Activated CD8-positive, alpha-beta memory T cell treated with anti-CD3 and anti-CD28 coated beads, Interleukin-2, amount 50 U/mL, for 24 hours (primary cell): ENCODE measurements at regions not wholly inside any gene's neighbourhood (a gene's known extent, or its start where the extent isn't known, plus 50 kb on each side); places are given as distances from the start of the nearest gene placed in this dataset.

Source experiments
- DNase-seq: peaks from one replicate; pipeline ENCODE4 v3.0.0-alpha.2; 2020; ENCODE audit errors: extremely low read depth

GRCh38 chr11:19403196-19403895 is 162.6 kb upstream of the E2F8 start:
- no peak for DNase-seq

DNA sequence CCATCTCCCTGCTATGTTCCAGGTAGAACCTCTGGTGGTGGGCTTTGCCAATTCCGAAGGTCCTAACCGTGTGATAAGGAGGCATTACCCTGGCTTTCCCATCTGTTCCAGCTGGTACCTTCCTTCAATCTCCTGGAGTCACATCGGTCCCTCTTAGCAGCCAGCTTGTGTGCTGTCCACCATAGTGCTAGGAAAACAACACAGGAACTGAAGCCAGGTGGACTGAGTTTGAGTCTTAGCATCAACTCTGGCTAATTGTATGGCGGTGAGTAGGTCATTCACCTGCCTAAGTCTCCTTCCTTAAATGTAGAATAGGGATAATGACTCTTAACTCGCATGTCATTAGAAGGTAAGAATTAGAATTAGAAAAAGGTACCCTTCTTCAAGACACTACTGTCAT is 159.6 kb upstream of the E2F8 start:
- no peak for DNase-seq

DNA sequence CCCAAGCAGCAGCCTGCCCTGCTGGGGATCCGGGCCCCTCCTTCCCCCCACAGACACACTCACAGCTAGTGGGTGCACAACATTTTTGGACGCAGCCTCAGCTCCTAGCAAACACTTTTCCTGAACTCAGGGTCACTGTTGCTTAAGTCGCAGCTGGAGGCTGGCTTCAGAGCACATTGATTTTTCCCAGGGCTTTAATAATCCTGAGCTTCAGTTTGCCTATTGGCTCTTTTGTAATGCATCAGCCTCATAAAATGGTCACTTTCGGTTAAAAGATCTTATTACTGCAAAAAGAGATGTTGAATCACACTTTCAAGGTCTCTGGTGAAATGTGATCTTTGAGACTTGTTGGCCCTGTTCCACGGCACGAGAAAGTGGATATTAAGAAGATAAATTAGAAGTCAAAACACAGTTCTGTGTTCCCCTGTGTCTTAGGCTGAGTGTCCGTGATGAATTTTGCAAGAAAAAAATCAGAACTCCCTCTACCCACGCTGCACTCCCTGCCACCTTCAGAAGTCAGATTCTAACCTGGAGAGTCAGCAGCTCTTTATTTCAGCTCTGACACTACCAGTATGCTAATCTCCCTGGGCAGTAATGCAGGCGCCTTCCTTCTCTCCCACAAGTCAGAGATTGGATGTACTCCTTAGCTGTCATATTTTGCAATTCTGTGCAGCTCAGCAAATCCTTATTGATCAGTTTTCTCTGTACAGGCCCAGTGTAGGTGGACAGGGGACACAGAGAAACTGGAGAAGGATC is 158.2 kb upstream of the E2F8 start:
- DNase-seq, result no peak

DNA sequence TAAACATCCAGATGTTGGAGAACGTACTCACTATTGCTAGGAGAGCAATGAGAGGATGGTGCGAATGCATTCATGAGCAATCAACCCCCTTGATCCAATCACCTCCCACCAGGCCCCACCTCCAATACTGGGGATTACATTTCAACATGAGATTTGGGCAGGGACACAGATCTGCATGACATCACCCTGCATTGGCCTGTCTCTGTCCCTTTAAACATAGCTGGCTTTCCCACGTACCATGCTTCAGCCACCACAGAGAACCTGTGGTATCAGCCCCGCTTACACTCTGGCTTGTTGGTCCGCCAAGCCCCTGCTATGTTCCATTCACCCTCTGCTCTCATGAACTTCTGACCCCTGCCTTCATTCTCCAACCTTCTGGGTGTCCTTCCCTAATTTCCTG is 157.5 kb upstream of the E2F8 start:
- no peak for DNase-seq

DNA sequence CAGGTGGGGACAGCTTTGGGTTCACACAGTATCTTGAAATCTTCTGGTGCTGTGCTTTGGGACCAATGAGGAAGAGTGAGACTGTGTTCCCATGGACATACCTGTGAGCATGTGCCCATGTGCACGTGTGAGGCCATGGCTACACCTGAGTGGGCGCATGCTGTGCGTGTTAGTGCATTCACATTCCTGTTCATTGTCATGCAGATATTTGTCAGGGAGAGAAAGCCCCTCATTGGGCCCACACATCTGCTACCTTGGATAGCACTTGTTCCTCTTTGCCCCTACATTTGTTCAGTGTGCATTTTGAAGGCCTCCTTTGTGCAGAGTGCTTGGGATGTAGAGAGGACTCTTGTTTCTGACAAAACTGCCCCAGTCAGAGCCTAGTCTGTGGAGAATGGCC is 154.3 kb upstream of the E2F8 start:
- DNase-seq, result no peak

DNA sequence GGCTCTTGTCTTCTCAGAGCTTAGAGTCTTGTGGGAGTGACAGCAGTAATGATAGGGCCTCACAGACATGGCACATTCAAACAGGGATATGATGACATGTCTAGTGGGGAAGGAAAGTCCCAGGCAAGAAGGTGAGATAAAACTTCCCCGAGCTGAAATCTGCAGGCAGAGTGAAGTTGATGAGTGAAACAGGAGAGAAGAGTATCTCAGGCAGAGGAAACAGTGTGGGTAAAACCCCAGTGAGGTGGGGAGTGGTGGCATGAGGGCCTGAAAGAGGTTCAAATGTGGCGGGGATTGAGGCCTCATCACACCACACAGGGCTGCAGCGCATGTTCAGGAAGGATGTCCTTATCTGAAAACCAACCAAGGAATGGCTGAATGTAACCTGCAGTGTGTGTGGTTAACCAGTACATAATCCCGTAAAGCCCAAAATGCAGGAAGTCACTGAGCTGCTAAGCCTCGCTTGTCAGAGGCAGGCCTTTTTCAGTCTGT is 153.8 kb upstream of the E2F8 start:
- no peak for DNase-seq

DNA sequence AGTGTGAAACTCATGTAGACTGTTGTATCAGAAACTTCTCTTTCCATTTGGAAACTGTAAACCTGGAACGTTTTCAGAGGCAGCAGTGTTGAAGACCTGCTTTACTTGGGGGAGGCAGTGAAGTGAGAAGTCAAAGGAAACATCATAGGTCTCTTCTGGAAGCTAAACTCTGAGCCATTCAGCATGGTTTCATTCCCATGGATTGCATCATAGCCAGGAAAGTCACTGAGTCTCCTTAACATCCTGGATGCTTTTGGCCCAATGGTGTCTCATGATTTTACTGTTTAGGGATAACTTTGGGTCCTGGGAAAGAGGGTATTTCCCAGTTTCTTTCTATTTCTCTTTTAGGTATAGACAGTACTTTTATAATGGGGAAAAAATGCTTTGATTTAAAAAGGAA is 153.2 kb upstream of the E2F8 start:
- DNase-seq, result no peak

- DNase-seq, result no peak
These were observed 152.2 kb upstream of the E2F8 start for GRCh38 chr11:19392847-19393518.

DNA sequence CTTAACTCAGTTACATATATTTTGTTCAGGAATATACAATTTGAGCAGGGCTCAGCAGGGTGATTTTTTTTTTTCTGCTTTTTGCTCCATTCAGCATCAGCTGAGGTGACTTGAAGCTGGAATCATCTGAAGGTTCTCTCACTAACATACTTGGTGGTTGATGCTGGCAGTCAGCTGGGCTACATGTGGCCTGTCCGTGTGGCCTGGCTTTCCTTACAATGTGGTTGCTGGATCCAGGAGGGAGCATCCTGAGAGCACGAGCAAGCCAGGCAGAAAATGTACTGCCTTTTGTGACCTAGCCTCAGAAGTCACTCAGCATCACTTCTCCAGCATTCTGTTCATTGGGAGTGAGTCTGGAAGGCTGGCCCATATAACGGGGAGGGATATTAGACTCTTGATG is 151.6 kb upstream of the E2F8 start:
- no peak for DNase-seq

- no peak for DNase-seq
These were observed 150.9 kb upstream of the E2F8 start for GRCh38 chr11:19391652-19392051.

GRCh38 chr11:19391026-19391425 is 150.3 kb upstream of the E2F8 start:
- no peak for DNase-seq

DNA sequence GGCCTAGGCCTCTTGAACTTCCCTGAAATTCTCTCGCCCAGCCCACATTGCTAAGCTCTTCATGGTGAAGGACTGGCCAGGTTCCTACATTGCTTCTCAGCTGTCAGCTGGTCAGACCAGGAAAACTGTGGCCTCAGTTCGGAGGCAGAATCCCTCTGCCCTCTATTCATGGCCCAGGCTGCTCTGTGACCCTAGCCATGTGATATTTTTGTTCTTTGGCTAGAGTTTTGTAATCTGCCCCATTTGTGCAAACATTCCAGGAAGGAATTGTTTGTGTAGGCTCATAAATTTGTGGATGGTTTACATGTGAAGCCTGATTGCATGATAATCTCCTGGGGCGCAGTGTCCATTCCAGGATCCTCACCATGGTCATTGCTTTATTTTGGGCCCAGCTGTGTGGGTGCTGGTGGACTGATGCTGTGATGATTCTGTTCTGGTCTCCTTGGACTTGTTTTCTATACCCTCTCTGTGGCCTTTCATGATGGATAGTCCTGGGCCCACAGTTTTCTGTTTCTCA is 149.1 kb upstream of the E2F8 start:
- DNase-seq, result no peak

DNA sequence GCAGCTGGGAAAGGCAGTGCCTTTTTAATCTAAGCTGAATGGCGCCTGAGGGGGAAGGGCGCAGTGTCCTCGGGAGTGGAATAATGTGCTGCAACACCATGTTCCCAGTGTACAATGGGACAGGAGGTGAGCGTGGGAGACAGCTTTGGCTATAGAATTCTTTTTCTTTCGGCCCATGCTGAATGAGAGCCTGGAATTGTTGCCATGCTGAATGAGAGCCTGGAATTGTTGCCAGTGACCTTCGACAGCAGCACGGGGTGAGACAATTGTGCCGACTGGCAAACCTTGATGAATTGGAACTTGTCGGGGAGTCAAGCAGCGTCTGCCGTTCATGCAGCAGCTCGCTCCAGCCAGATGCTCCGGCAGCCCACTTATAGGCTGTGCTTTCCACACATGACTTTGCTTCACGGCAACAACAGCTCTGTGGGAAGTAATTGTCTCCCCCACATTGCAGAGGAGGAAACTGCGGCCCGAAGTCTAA is 141.4 kb upstream of the E2F8 start:
- no peak for DNase-seq

- no peak for DNase-seq
These were observed 139.6 kb upstream of the E2F8 start for GRCh38 chr11:19380375-19380774.

- no peak for DNase-seq
These were observed 138.7 kb upstream of the E2F8 start for GRCh38 chr11:19379465-19379864.

DNA sequence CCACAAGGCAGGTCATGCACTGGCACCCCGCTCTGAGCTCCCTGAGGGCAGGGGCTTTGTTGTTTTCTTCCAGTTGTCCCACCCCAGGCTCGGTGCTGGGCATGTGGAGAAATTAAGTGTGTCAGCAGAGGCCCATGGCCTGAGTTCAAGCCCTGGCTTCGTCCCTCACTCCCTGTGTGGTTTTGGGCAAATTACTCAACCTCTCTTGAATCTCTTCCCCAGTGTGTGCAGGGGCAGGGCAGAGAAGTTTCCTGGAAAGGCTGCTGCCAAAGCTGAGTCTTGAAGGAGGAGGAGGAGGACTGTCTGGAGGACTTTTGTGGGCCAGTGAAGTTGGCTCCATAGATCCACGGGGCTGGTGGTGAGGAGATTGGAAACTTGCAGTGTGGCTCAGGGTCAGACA is 138.1 kb upstream of the E2F8 start:
- no peak for DNase-seq

DNA sequence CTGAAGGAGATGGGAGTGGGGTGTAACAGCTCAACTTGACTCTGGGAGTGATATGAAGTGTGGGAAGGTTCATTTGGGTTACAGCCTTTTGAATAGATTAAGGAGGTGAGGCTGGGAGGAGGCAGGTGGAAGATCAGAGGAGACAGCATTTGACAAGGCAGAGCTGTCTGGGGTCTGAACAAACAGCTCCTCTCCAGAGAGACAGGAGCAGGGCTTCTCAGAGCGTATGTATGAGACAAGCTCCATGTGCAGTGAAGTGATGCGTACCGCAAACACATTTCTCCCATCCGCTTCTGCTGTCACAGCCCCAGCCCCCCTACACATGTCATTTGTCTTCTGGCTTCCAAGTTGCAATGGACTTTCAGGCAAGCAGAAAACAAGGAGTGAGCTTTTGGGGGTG is 137.1 kb upstream of the E2F8 start:
- no peak for DNase-seq

- DNase-seq, result no peak
These were observed 134.7 kb upstream of the E2F8 start for GRCh38 chr11:19375440-19375839.

DNA sequence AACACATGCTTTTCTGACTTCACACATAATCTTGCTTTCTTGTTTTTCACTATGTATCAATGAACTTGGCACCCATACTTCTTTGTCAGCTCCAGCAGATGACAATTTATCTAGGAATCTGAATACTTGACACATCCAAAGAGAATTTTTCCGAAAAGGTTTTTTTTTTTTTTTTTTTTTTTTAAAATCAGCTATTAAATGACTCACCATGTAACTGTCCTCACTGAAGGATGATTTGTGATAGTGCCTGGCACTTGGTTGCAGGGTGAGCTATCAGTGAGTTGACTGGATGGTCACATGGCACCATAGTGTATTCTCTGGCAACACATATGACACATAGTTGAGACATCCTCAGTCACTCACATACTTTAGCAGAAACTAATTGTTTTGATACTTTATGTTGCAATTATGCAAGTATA is 133.4 kb upstream of the E2F8 start:
- DNase-seq, result no peak

- no peak for DNase-seq
These were observed 131.6 kb upstream of the E2F8 start for GRCh38 chr11:19372381-19372780.

GRCh38 chr11:19370100-19370861 is 129.5 kb upstream of the E2F8 start:
- DNase-seq, result no peak
